DLD1 (cell line): ENCODE measurements at regions not wholly inside any gene's neighbourhood (a gene's known extent, or its start where the extent isn't known, plus 50 kb on each side); places are given as distances from the start of the nearest gene placed in this dataset.

Source experiments
- in situ Hi-C: cut with HindIII; loops from 2 replicates; pipeline ENCODE4 v1.10.0; 2017; ENCODE audit warnings: low sequenced_read_pairs

DNA sequence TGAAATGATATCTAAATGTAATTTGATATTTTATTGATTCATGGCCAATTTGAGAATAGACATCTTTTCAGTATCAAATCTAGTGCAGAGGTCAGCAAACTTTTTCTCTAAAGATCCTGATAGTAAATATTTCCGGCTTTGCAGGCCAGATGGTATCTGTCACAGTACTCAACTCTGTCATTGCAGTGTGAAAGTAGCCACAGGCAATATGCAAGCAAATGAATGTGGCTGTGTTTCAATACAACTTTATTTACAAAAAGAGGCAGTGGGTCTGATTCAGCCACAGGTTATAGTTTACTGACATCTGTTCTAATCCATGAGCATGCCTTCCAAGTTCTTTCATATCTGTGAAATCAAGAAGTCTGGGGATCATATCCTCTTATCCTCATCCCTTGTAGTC lies 221.2 kb downstream of the PRDM2 start:
- in situ Hi-C loops: loop anchor here (10.0 kb wide), 1 partner anchor 664 kb away; no protein-coding TSS in a partner anchor

DNA sequence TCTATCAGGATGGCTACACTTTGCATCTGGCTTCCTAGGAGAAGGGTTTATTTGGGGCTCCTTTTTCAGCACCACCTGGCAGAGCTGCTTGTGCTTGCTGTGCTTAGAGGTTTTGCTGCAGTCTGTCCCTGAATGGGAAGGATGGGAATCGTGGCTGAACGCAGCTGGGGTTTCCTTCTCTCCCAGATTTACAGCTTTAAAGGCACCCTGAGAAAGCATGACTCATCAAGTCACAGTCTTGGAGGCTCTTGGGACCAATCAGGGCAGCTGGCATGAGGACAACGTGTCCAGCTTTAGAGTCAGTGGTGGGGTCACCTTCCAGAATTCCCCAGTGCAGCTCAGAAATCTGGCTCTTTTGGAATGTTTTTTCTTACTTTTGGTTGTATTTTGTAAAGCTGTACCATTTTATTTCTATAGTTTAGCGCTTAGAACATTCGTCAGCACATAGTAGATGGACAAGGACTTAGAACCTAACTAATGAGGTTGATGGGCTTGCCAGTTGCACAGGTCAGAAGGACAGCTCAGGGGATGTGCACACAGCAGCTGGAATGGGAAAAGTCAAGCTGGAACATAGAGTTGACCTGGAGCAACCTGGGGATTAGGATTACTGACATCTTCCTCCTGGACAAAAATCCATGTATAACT lies 222.6 kb downstream of the PRDM2 start:
- in situ Hi-C loops: loop anchor here (10.0 kb wide), 1 partner anchor 662 kb away; no protein-coding TSS in a partner anchor

GRCh38 chr1:13926556-13926955 lies 226.6 kb downstream of the PRDM2 start:
- in situ Hi-C loops: loop anchor here (10.0 kb wide), 1 partner anchor 658 kb away; no protein-coding TSS in a partner anchor

DNA sequence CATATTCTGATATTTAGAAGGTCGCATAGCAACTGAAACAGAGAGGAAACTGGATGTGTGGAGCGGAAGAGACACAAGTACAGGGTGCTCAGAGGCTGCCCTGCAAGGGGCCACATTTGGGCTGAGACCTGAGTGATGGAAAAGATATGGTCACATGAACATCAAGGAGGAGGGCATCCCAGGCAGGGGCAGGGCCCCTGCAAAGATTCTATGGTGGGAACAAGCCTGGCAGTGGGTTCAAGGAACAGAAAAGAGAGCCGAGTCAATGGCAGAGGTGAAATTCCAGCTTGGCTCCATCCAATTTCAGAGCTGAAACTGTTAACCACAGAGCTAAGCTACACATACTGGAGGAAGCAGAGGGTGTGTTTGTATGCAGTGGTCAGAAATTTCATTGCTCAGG lies 227.7 kb downstream of the PRDM2 start:
- in situ Hi-C loops: loop anchor here (10.0 kb wide), 1 partner anchor 657 kb away; no protein-coding TSS in a partner anchor

DNA sequence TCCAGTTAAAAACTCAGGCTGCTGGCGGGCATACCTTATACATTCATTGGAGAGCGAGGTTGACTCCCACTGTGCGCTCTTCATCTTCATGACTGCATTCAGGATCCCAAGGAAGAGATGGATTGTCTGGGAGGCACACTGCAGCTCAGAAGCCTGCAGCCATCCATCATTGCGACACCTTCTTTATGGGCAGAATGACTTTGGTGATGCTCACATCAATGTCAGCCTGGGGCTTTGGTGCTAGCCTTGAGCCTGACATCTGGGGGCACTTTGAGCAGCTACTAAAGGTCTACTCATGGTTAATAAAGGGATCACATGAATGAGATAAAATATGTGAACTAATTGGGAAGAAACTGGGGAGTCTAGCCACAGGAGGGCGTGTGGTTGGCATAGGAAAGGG lies 229.3 kb downstream of the PRDM2 start:
- in situ Hi-C loops: loop anchor here (10.0 kb wide), 1 partner anchor 655 kb away; no protein-coding TSS in a partner anchor

- in situ Hi-C loops: no loop called here
Measured at GRCh38 chr1:13930151-13930550, 230.2 kb downstream of the PRDM2 start.

DNA sequence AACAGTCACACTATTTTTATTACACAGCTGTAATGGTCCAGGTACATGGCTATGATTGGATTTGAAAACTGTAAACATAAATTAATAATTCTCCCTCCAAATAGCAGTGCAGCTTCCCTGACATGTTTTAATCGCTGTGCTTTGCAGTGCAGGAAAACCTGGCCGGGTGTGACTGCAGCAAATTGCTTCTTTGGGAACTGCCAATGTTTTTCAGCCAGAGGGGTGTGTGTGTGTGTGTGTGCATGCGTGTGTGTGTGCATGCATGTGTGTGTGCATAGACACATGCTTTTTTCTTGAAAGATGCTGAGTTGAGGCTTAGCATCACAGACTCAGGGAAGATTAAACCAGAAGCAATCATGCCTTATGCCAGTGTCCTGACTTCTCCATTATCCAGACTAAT lies 231.2 kb downstream of the PRDM2 start:
- in situ Hi-C loops: no loop called here

GRCh38 chr1:13935336-13935735 lies 235.3 kb downstream of the PRDM2 start:
- in situ Hi-C loops: no loop called here

DNA sequence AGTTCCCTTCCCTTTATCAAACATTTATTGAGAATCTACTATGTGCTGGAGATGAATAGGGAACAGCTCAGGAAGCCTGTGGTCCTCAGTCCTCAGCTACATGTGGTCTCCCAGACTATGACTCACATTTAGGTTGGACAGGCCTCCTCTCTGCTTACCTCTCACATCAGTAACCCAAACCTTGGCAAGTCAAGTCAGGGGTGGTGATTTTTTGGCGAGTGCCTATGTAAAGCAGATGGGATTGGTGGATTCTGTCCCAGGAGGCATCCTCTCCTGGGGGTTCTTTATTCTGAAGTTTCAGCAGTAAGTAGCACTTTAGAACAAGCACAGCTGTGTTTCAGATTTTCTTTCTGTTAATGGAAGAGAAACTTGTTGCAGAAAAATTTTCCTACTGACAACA lies 241.3 kb downstream of the PRDM2 start:
- in situ Hi-C loops: no loop called here

- in situ Hi-C loops: no loop called here
Measured at GRCh38 chr1:13943055-13943454, 243.1 kb downstream of the PRDM2 start.

DNA sequence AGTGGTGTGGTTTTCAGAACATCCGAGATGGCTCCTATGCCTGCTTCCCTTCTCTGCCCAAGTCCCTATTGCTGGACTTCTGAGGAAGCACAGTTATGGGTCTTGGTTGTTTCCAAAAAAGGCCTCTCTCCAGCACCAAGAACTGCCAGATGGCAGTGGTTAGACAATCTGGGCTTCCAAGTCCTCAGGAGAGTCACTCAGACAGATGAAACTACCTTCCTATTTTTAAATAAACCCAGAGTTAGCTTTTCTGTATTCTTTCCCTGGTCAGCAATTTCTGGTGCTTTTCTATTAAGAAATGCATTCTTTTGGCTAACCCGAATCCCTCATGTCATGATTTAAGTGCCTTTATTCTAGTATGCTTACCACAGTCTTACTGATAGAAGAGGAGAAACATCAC lies 245.9 kb downstream of the PRDM2 start:
- in situ Hi-C loops: no loop called here

DNA sequence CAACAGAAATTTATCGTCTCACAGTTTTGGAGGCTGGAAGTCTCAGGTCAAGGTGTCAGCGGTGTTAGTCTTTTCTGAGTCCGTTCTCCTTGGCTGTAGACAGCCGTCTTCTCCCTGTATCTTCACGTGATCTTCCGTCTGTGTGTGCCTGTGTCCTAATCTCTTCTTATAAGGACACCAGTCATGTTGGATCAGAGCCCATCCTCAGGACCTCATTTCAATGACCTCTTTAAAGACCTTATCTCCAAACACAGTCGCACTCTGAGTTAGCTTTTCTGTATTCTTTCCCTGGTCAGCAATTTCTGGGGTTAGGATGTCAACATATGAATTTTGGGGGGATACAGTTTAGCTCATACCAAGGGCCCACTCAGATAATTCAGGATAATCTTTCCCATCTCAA lies 247.7 kb downstream of the PRDM2 start:
- in situ Hi-C loops: no loop called here

DNA sequence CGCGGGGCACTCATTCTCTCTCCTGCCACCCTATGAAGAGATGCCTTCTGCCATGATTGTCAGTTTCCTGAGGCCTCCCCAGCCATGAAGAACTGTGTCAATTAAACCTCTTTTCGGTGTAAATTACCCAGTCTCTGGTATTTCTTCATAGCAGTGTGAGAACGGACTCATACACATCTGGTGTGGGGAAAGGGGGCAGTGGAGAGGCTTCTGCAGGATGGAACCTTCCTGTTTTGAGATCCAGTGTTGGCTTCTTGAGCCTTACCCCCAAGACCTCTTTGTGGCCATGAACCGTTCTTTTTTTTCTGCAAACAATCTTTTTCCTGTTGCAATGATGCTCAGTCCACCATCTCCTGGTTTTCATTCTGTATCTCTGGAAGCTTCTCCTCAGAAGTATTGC lies 248.4 kb downstream of the PRDM2 start:
- in situ Hi-C loops: no loop called here

DNA sequence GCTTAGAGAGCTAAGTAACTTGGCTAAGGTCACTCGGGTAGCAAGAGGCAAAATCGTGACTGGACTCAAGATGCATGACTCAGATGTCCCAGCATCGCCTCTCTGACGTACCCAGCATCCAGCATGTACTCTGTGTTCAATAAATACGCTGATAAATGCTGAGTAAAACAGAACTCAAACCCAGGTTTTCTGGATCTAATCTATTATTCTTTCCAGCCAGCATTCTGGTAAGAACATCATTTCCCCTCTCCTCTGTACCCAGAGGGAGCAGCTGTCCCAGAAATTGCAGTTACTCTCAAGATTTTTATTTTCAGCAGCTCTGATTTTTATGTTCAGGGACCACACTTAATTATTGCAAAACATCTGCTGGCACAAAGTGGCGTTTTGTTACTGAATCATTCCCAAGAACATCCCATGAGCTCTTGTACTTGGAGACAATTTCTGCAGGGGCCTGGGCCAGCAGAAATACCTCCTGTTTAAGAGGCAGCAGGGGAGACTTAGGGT lies 249.0 kb downstream of the PRDM2 start:
- in situ Hi-C loops: no loop called here

DNA sequence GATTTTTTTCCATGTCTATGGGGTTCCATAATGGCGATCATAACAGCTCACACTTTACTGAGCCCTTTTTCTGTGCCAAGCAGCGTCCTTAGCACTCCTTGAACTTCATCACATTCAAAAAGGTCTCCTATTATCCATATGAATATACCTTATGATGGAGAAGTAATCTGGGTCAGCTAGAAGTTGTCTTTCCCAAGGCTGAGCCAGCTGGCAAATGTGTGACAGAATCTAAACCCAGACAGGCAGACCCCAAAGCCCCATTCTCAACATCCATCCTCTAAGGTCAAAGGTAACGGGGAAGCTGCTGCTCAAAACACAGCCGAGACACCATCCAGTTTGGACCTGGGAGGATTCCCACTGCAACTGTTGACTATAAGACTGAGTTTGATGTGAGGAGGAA lies 249.6 kb downstream of the PRDM2 start:
- in situ Hi-C loops: no loop called here

GRCh38 chr1:13950637-13951036 lies 250.6 kb downstream of the PRDM2 start:
- in situ Hi-C loops: no loop called here

GRCh38 chr1:13951793-13952751 lies 252.1 kb downstream of the PRDM2 start:
- in situ Hi-C loops: no loop called here

DNA sequence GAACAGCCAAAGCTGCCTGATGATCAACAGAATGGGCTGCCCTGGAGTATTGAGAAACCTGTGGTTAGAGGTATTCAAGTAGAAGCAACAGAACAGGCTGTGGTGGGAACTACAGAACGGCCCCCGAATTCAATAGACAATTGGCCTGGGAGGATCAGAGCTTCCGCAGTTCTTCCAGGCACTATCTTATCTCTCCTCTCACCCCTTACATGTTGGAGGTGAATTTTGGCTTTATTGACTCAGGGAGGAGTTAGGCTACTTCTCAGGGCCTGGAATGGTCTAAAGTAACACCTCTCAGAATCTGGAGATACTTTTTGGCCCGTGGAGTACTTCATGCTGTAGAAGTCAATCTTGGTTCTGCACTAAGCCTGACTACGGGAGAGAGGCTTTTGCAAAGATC lies 253.0 kb downstream of the PRDM2 start:
- in situ Hi-C loops: no loop called here

- in situ Hi-C loops: no loop called here
Measured at GRCh38 chr1:13956393-13956792, 256.4 kb downstream of the PRDM2 start.

- in situ Hi-C loops: no loop called here
Measured at GRCh38 chr1:13960375-13960987, 260.5 kb downstream of the PRDM2 start.

DNA sequence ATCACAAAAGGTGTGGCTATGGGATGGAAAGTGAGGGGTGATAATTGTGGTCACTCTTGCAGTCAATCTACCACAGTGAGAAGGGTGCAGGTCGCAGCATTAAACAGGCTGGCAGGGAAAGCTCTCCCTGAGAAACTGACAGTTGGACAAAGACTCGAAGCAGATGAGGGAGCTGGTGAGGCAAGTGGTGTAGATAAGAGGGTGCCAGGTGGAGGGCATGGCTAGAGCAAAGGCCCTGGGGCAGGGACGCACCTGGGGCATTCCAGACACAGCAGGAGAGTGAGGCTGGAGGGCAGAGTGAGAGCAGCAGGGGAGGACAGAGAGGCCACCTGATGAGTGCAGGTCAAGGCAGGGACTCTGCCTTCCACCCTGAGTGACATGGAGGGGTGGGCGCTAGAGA lies 264.8 kb downstream of the PRDM2 start:
- in situ Hi-C loops: no loop called here
